ENCODE measurements at regions not wholly inside any gene's neighbourhood (a gene's known extent, or its start where the extent isn't known, plus 50 kb on each side); places are given as distances from the start of the nearest gene placed in this dataset.

GRCh38 chr10:4068629-4069028 lies 283.6 kb upstream of the KLF6 start:
- no peak for DNase-seq (ENCODE audit: low spot score)
- Mint-ChIP-seq H3K36me3 (ENCODE audit: low read depth) (no peaks in the 10 kb centered on the region), H3K4me1 (ENCODE audit: low read depth) (peaks cover 24% of the 10 kb centered on the region), H3K27ac (ENCODE audit: unreplicated experiment) (no peak overlapping the region), H3K27me3 (ENCODE audit: low read depth) (no peaks in the 10 kb centered on the region), H3K4me3 (ENCODE audit: unreplicated experiment) (no peak overlapping the region), H3K9me3 (ENCODE audit: low read depth) (no peaks in the 10 kb centered on the region)
- TF ChIP-seq CTCF (IDR thresholded peaks at IDR 0.05) = no peak

- no peak for DNase-seq (ENCODE audit: low spot score)
- no peak overlapping the region for H3K27ac Mint-ChIP-seq (ENCODE audit: unreplicated experiment)
- H3K9me3 Mint-ChIP-seq (ENCODE audit: low read depth) = no peaks in the 10 kb centered on the region
- H3K4me3 Mint-ChIP-seq (ENCODE audit: unreplicated experiment) = no peak overlapping the region
- H3K36me3 Mint-ChIP-seq (ENCODE audit: low read depth) = no peaks in the 10 kb centered on the region
- H3K27me3 Mint-ChIP-seq (ENCODE audit: low read depth) = no peaks in the 10 kb centered on the region
- peaks cover 18% of the 10 kb centered on the region for H3K4me1 Mint-ChIP-seq (ENCODE audit: low read depth)
- TF ChIP-seq CTCF (IDR thresholded peaks at IDR 0.05) = no peak
Observed at GRCh38 chr10:4067931-4068561, 283.0 kb upstream of the KLF6 start.

DNA sequence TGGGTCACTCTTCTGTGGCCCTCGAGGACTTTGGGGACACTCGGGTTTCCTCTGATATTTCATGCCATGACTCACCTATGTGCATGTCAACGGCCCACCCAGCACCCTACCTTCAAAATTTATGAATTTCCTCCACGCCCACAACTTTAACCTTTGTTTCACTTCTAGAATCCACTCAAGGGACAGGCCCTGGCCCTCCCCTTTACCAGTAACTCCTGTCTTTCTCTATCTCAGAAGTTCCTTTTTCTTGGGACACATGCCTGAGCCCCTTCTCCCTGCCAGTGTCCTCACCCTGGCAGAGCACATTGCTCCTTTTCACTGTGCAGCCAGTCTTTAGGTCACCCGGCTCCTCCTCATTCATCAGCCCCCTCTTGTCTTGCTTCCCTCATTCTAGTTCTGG lies 282.5 kb upstream of the KLF6 start:
- H3K9me3 Mint-ChIP-seq (ENCODE audit: low read depth) = no peaks in the 10 kb centered on the region
- no peaks in the 10 kb centered on the region for H3K27me3 Mint-ChIP-seq (ENCODE audit: low read depth)
- no peak overlapping the region for H3K27ac Mint-ChIP-seq (ENCODE audit: unreplicated experiment)
- no peak for TF ChIP-seq CTCF (IDR thresholded peaks at IDR 0.05)
- no peak for DNase-seq (ENCODE audit: low spot score)
- no peaks in the 10 kb centered on the region for H3K36me3 Mint-ChIP-seq (ENCODE audit: low read depth)
- H3K4me3 Mint-ChIP-seq (ENCODE audit: unreplicated experiment) = no peak overlapping the region
- H3K4me1 Mint-ChIP-seq (ENCODE audit: low read depth) = peaks cover 13% of the 10 kb centered on the region

- Mint-ChIP-seq H3K27me3 (ENCODE audit: low read depth) (no peaks in the 10 kb centered on the region), H3K4me1 (ENCODE audit: low read depth) (peaks cover 18% of the 10 kb centered on the region), H3K9me3 (ENCODE audit: low read depth) (no peaks in the 10 kb centered on the region), H3K36me3 (ENCODE audit: low read depth) (no peaks in the 10 kb centered on the region), H3K4me3 (ENCODE audit: unreplicated experiment) (no peak overlapping the region), H3K27ac (ENCODE audit: unreplicated experiment) (no peak overlapping the region)
- no peak for DNase-seq (ENCODE audit: low spot score)
- TF ChIP-seq CTCF (IDR thresholded peaks at IDR 0.05) = no peak
Observed at GRCh38 chr10:4066581-4067390, 281.8 kb upstream of the KLF6 start.

DNA sequence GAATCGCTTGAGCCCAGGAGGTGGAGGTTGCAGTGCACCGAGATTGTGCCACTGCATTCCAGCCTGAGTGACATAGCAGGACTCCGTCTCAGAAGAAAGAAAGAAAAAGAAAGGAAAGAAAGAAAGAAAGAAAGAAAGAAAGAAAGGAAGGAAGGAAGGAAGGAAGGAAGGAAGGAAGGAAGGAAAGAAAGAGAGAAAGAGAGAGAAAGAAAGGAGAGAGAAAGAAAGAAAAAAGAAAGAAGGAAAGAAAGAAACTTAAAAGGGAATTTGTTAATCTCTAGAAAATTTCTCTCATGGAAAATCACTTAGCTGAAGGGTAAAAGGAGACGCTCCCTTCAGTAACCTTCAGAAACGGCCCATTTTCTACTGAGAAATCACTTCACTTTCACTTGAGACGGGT lies 279.5 kb upstream of the KLF6 start:
- TF ChIP-seq CTCF (IDR thresholded peaks at IDR 0.05) = no peak
- Mint-ChIP-seq H3K9me3 (ENCODE audit: low read depth) (no peaks in the 10 kb centered on the region), H3K4me3 (ENCODE audit: unreplicated experiment) (no peak overlapping the region), H3K4me1 (ENCODE audit: low read depth) (peaks cover 15% of the 10 kb centered on the region), H3K27me3 (ENCODE audit: low read depth) (no peaks in the 10 kb centered on the region), H3K36me3 (ENCODE audit: low read depth) (no peaks in the 10 kb centered on the region), H3K27ac (ENCODE audit: unreplicated experiment) (no peak overlapping the region)
- DNase-seq (ENCODE audit: low spot score) = no peak

Data from chondrocyte (in vitro differentiated cells).